ENCODE measurements at regions not wholly inside any gene's neighbourhood (a gene's known extent, or its start where the extent isn't known, plus 50 kb on each side); places are given as distances from the start of the nearest gene placed in this dataset.

DNA sequence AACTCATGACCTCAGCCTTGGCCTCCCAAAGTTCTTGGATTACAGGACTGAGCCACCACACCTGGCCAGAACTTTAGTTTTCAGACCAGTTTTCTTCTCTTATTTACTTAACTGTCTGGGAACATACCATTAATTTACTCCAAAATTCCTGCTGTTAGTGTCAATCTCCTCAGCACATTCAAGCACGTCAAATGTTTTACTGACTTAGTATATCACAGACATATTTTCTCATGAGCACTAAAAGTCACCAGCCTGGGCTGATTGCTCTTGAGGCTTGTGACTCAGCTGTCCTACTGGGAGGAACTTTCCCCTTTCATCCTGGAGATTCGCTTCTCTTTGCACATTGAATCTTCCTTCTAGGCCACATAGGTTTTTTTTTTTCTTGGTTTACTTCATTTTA lies 109.6 kb downstream of the PCDH18 start:
- TF ChIP-seq ZNF555 (tag by site-specific recombination; conservative IDR thresholded peaks at IDR 0.05) (no peak), ZNF248 (tag by site-specific recombination; IDR thresholded peaks at IDR 0.05) (no peak), ZNF274 (IDR thresholded peaks at IDR 0.05; ENCODE audit: low read length) (no peak), ZNF274 (tag by site-specific recombination; IDR thresholded peaks at IDR 0.05; ENCODE audit: borderline replicate concordance) (no peak), ZNF335 (tag by site-specific recombination; conservative IDR thresholded peaks at IDR 0.05) (no peak), KLF16 (tag by site-specific recombination; IDR thresholded peaks at IDR 0.05) (no peak), ZNF660 (tag by site-specific recombination; IDR thresholded peaks at IDR 0.05) (no peak)
- TF ChIP-seq, protein P1, sequence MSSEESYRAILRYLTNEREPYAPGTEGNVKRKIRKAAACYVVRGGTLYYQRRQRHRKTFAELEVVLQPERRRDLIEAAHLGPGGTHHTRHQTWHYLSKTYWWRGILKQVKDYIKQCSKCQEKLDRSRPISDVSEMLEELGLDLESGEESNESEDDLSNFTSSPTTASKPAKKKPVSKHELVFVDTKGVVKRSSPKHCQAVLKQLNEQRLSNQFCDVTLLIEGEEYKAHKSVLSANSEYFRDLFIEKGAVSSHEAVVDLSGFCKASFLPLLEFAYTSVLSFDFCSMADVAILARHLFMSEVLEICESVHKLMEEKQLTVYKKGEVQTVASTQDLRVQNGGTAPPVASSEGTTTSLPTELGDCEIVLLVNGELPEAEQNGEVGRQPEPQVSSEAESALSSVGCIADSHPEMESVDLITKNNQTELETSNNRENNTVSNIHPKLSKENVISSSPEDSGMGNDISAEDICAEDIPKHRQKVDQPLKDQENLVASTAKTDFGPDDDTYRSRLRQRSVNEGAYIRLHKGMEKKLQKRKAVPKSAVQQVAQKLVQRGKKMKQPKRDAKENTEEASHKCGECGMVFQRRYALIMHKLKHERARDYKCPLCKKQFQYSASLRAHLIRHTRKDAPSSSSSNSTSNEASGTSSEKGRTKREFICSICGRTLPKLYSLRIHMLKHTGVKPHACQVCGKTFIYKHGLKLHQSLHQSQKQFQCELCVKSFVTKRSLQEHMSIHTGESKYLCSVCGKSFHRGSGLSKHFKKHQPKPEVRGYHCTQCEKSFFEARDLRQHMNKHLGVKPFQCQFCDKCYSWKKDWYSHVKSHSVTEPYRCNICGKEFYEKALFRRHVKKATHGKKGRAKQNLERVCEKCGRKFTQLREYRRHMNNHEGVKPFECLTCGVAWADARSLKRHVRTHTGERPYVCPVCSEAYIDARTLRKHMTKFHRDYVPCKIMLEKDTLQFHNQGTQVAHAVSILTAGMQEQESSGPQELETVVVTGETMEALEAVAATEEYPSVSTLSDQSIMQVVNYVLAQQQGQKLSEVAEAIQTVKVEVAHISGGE (tag by site-specific recombination; conservative IDR thresholded peaks at IDR 0.05; ENCODE audit: low read depth): no peak
- TF ChIP-seq, protein P2, sequence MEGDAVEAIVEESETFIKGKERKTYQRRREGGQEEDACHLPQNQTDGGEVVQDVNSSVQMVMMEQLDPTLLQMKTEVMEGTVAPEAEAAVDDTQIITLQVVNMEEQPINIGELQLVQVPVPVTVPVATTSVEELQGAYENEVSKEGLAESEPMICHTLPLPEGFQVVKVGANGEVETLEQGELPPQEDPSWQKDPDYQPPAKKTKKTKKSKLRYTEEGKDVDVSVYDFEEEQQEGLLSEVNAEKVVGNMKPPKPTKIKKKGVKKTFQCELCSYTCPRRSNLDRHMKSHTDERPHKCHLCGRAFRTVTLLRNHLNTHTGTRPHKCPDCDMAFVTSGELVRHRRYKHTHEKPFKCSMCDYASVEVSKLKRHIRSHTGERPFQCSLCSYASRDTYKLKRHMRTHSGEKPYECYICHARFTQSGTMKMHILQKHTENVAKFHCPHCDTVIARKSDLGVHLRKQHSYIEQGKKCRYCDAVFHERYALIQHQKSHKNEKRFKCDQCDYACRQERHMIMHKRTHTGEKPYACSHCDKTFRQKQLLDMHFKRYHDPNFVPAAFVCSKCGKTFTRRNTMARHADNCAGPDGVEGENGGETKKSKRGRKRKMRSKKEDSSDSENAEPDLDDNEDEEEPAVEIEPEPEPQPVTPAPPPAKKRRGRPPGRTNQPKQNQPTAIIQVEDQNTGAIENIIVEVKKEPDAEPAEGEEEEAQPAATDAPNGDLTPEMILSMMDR (tag by site-specific recombination; IDR thresholded peaks at IDR 0.05): no peak
